LHCN-M2 (cell line): ENCODE measurements at regions not wholly inside any gene's neighbourhood (a gene's known extent, or its start where the extent isn't known, plus 50 kb on each side); places are given as distances from the start of the nearest gene placed in this dataset.
"Not testable (repeated sequence)": the region's sequence is repeated elsewhere in the genome, so short reads cannot be mapped to it uniquely, and the experiment has no call there.

Experiments
- DNase-seq: peaks from one replicate; pipeline ENCODE4 v3.0.0-alpha.2; 2012; ENCODE audit warnings: low read depth

- DNase-seq: no peak
Measured at GRCh38 chr14:41073544-41073943, 533.1 kb upstream of the LRFN5 start.

- no peak for DNase-seq
Measured at GRCh38 chr14:41072776-41073175, 533.9 kb upstream of the LRFN5 start.

GRCh38 chr14:41071351-41071750 lies 535.3 kb upstream of the LRFN5 start:
- DNase-seq: no peak

GRCh38 chr14:41062826-41063225 lies 543.9 kb upstream of the LRFN5 start:
- no peak for DNase-seq

GRCh38 chr14:41055589-41055988 lies 551.1 kb upstream of the LRFN5 start:
- no peak for DNase-seq

GRCh38 chr14:41051801-41052200 lies 554.9 kb upstream of the LRFN5 start:
- no peak for DNase-seq

GRCh38 chr14:41047763-41048162 lies 558.9 kb upstream of the LRFN5 start:
- no peak for DNase-seq

- DNase-seq: no peak
Measured at GRCh38 chr14:41037388-41037787, 569.3 kb upstream of the LRFN5 start.

GRCh38 chr14:41034969-41035368 lies 571.7 kb upstream of the LRFN5 start:
- DNase-seq: no peak

GRCh38 chr14:41022932-41023331 lies 583.7 kb upstream of the LRFN5 start:
- DNase-seq: no peak

GRCh38 chr14:41016213-41016612 lies 590.5 kb upstream of the LRFN5 start:
- no peak for DNase-seq

GRCh38 chr14:41000350-41000749 lies 606.3 kb upstream of the LRFN5 start:
- no peak for DNase-seq

GRCh38 chr14:40989260-40989659 lies 617.4 kb upstream of the LRFN5 start:
- DNase-seq: no peak

- no peak for DNase-seq
Measured at GRCh38 chr14:40987481-40987880, 619.2 kb upstream of the LRFN5 start.

GRCh38 chr14:40986655-40987054 lies 620.0 kb upstream of the LRFN5 start:
- DNase-seq: no peak

GRCh38 chr14:40985584-40985983 lies 621.1 kb upstream of the LRFN5 start:
- no peak for DNase-seq

- no peak for DNase-seq
Measured at GRCh38 chr14:40983604-40984003, 623.1 kb upstream of the LRFN5 start.

- no peak for DNase-seq
Measured at GRCh38 chr14:40981247-40981646, 625.4 kb upstream of the LRFN5 start.

- DNase-seq: not testable (repeated sequence)
Measured at GRCh38 chr14:40960257-40960656, 646.4 kb upstream of the LRFN5 start.

- DNase-seq: no peak
Measured at GRCh38 chr14:40955131-40955505, 651.6 kb upstream of the LRFN5 start.

- not testable (repeated sequence) for DNase-seq
Measured at GRCh38 chr14:40954448-40955130, 652.1 kb upstream of the LRFN5 start.

- no peak for DNase-seq
Measured at GRCh38 chr14:40944521-40944920, 662.2 kb upstream of the LRFN5 start.

GRCh38 chr14:40936861-40937260 lies 669.8 kb upstream of the LRFN5 start:
- no peak for DNase-seq

GRCh38 chr14:40920380-40920779 lies 686.3 kb upstream of the LRFN5 start:
- no peak for DNase-seq
